Stimulated activated CD4-positive, alpha-beta T cell treated with anti-CD3 and anti-CD28 coated beads, Interleukin-2, amount 100 ng/mL, for 48 hours (primary cell): ENCODE measurements at regions not wholly inside any gene's neighbourhood (a gene's known extent, or its start where the extent isn't known, plus 50 kb on each side); places are given as distances from the start of the nearest gene placed in this dataset.

Experiments used
- DNase-seq, 2 donors: peaks; one replicate each; pipeline ENCODE4 v3.0.0-alpha.2; 2020

DNA sequence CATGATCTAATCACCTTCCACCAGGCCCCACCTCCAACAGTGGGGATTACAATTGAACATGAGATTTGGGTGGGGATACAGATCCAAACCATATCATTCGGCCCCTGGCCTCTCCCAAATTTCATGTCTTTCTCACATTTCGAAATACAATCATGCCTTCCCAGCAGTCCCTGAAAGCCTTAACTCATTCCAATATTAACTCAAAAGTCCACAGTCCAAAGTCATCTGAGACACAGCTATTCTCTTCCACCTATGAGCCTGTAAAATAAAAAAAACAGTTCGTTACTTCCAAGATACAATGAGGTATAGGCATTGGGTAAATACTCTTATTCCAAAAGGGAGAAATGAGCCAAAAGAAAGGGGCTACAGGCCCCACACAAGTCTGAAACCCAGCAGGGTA is 222.6 kb downstream of the SOD2 start:
- no peak for DNase-seq

DNA sequence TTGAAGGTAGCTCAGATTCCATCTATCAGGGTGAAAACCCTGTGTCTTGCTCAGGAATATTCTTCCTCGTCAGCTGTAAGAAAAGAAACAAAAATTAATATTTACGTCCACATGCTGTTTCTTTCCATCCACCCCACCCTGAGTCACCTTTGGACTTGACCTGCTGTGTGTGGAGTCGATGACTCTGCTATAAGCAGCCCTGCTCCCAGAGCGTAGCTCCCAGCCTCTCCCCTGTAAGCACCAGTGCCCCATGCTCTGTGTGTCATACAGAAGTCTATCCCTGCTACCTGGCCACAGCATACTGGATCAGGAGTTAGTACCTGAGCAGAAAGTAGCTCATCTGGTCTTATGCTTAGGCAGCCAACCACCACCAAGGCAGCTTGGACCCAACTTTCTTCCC is 223.6 kb downstream of the SOD2 start:
- DNase-seq: no peak

DNA sequence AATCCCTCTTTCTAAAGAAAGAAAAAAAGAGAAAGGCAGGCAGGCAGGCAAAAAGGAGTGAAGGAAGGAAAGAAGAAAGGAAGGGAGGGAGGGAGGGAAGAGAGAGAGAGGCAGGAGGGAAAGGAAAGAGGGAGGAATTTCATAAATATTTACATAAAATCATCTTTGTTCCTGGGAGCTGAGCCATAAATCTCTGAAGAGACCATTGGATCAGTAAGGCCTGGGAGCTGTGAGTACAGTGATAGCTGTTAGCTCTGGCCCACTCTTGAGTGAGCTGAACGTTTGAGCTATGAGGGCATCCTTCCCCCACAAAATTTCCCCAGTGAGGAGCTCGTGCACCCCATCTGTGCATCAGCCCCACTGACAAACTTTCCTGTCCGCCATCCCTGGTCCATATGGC is 224.0 kb downstream of the SOD2 start:
- DNase-seq: no peak

DNA sequence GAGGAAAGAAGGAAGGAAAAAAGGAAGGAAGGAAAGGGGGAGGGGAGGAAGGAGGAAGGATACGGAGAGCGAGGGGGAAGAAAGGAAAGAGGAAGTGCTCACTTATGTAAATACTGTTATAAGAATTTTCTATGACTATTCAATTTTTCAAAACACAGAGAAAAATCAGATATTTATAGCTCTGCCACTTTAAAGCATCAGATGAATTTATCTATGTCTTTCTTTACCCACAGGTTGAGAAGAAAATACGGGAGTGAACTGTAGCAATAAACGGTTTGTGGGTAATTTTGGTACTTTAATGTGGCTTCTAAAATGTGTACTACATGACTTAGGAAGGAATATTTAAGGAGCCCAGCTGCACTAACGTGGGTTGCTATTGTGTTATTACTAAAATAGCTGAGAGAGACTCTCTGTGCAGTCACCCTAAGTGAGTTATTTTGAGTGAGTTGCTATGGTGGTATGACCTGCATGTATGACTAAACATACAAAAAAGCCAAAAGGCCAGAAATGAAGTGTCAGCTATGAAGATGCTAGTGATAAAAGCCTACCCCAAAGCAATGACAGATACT is 225.5 kb downstream of the SOD2 start:
- no peak for DNase-seq

DNA sequence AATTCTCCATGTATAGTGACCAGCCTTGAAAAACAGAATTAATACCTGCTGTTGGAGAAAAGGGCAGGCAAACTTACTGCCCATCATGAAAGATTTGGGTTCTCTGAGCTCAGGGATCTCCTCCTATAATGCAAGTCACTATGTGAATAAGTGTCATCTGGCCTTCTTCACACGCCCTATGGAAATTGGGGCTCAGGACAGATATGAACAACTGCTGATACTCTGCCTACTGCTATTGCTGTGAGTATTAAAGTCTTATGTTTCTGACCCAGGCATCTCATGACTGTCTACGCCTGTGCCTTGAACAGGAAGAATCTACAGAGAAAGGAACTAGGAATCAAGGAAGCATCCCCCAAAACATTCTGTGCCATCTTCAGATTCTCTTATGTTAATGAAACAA is 226.1 kb downstream of the SOD2 start:
- DNase-seq: no peak

DNA sequence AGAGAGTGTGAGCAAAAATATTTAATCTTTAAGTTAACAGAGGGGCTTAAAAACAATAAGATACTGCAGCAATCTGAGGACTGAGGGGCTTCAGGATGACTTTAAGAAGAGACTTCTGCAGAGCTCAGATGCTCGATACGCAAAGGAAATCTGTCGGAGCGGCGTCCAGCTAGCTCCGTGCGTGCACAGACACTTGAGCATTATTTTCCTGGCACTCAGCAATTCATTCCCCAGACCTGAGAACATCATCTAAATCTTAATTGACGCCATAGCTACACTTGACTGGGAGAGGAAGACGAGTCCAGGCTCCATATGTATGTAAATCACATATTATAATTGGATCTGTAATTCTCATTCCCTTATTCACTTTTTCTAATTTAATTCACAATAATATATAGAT is 228.2 kb downstream of the SOD2 start:
- DNase-seq: no peak

DNA sequence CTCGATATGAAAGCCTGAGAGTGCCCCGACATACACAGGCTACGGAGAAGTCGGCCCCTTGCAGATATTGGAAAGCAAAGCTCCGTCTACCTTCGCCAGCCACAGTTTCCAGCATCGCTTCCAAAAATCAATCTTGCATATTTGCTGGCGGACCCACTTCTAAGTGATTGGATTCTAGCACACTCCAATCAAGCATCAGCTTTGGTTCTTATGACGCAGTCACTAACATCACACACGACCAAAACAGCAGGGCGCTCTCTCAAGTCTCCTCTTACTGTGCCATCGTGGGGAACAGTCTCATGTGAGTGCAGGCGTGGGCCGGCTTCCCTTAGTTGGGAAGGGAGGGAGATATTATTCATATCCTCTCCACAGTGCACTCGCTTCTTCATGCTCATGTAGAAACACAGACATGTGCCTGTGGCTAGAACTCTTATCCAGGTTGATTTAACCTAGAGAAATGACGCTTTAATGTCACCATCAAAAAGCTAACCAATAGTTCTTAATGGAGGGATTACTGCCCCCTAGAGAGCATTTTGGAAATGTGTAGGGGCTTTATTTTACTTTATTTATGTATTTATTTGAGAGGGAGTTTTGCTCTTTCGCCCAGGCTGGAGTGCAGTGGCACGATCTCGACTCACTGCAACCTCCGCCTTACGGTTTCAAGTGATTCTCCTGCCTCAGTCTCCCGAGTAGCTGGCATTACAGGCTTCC is 229.8 kb downstream of the SOD2 start:
- DNase-seq: no peak

DNA sequence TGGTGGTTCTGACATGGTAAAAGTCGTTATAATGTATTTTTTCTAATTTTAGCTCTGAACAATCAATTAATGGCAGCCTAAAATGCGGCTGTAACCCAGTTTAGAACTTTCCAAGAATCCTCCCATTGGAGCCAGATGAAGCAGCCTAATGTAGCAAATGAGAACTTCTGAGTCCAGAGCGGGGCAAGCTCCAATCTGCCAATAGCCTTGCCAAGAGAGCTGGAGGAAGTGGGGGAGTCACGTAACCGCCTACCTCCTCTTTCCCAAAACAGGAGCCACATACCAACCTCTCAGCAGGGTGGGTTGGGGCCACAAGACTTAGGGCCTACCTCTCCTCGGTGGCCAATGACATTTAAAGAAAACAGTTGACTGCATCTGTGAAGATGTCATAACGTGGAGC is 230.6 kb downstream of the SOD2 start:
- DNase-seq: no peak

DNA sequence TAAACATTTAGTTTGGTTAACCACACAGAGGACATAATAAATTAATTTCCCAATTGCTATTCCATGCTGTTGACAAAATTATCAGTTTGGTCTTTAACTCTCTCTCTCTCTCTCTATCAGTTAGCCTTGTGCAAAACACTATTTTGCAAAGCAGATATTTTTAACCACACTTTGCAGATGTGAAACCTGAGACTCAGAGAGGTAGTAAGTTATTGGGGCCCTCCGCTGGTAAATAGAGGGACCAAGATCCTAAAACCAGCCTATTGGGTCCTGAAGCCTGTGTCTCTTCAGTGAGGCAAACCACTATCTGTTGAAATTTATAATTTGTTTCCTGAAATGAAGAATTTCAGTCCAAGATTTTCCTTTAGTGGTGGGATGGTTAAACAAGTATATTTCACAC is 231.0 kb downstream of the SOD2 start:
- no peak for DNase-seq

DNA sequence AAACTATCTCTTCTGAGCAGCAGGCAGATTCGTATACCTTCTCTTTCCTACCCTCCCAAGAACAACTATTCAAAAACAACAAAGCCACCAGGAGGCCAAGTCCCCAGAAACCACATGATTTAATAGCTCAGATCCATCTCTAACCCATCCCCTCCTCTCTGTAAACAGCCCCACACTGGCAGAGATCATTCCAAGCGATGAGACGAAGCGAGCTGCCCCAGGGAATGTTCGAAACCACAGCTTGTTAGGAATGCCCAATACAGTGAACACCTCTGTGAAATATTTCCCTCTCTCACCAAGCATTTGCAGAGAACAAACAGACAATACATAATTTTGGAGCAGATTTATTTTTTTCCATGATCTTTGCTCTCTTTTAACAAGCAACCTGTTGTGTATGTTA is 231.8 kb downstream of the SOD2 start:
- DNase-seq: no peak

DNA sequence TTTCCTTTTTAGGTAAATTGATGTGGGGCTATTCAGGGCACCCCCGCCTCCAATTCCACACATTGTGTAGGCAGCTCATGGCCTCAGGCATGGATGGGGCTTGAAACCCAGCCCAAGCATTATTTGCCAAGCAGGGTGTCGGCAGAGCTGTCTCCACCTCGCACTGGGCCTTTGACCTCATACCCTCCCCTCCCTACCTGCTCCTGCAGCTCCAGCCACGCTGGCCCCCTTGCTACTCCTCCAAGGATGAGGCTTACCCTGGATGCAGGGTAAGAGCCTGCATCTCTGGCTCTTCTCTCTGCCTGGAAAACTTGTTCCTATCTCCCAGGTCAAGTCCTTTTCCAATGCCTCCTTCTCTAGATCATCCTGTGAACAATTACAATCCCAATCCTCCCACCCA is 232.6 kb downstream of the SOD2 start:
- DNase-seq: no peak

DNA sequence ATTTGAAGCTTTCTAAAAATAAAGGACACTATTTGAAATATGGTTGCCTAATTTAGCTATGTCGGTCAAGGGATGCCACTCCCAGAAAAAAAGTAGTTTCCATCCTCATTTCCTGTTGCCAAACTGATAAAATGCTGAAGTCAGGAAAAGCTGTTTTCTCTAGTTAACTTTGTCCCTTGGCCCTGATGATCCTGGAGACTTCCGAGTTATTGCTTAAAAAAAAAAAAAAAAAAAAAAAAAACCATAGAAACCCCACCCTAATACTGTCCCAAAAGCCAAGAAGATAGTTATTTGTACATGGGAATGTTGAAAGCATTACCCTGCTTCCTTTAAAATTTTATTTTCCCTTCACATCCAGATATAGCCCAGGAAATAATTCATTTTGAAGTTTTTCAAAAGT is 236.7 kb downstream of the SOD2 start:
- DNase-seq: no peak

DNA sequence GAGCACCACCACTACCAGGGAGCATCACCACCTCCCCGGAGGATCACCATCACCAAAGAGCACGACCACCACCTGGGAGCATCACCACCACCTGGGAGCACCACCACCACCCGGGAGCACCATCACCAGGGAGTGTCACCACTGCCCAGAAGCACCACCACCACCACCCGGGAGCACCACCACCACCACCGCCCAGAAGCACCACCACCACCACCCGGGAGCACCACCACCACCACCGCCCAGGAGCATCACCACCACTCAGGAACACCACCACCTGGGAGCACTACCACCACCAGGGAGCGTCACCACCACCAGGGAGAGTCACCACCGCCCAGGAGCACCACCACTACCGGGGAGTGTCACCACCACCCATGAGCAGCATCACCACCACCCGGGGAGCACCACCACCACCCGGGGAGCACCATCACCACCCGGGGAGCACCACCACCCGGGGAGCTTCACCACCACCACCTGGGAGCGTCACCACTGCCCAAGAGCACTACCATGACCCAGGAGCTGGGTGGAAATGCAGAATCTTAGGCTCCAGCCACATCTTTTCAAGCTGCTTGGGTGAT is 237.3 kb downstream of the SOD2 start:
- DNase-seq: no peak

DNA sequence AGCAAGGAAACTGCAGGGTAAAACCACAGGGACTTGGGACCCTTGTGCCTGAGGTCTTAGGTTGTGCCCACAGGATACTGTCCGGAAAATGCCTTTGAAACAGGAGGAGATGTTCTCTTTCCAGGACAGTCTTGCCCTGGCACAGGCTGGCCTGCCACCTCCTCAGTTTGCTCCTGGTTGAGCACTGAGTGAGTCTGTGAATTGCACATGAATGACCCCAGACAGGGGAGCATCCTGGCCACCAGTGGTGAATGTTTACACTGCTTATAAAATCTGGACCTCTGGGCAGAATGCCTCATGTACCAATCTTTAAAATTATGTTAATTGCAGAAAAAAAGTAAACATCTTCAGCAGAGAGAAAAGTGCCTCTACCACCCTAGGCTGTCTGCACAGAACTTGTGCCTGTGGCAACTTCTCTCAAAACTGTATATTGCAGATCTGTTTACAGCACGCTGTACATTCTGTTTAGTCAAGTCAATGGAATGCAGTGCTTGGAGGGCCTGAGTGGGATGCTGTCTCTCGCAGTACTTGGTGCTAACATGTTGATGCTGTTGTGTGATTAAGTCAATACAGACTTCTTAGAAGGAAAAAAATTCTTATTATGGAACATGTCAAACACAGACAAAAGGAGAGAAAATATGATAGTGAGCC is 242.1 kb downstream of the SOD2 start:
- no peak for DNase-seq

DNA sequence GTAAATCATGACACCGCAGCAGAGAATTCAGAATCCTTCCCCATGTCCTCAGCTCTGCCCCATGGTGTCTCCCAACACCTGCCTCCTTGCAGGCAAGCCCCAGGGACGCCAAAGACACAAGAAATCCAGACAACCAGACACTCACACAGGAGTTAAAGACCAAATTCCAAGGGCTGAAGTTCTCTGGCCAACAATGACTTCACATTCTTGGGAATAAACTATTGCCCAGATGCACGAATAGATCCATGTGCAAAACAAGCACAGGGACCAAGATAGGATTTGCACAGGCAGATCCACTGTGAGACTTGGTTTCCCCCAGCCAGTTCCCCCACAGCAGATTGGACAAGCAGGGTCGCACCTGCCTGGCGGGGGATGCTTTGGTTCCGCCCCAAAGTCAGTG is 246.7 kb downstream of the SOD2 start:
- no peak for DNase-seq

DNA sequence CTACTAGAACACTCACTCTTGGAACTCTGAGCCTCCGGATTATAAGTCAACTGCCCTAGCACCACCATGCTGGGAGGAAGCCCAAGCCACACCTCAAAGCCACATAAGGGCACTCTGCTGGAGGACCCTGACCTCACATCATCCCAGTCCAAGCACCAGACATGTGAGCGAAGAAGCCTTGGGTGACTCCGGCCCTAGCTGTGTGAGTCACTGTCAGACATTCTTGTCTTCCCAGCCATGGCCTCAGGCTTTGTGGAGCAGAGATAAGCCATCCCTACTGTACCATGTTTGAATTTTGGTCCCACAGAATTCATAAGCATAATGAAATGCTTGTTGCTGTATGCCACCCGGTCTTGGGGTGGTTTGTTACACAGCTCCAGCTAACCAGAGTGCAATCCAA is 247.7 kb downstream of the SOD2 start:
- DNase-seq: no peak

DNA sequence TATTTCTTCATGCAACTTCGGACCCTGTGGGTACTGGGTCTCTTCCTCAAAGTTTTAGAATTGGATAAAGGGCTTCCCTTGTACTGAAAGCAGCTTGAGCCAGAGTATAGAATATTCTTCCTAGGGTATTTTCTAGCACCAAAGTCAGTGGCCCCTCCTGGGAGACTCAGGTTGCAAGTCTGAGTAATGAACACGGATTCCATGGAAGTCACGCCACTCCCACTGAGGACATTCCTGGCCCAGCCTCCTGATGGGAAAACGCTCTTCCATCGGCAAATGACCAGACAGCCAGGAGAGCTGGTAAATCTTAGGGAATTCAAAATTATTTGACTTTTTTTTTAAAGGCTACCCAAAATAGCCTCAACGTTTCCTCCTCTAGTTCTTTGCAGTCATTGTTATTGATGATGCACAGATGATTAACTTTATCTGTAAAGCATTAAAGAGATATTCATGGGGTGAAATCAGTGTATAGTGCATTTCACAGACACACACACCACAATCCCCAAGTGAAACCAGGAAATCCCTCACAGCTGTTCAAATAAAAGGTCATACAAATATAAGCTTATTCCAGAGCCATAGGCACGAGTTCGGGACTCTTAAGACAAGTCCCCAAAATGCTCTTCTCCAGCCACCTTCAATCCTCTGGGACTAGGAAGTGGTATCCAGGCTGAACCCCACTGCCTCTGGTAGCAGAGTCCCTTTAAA is 248.8 kb downstream of the SOD2 start:
- no peak for DNase-seq

DNA sequence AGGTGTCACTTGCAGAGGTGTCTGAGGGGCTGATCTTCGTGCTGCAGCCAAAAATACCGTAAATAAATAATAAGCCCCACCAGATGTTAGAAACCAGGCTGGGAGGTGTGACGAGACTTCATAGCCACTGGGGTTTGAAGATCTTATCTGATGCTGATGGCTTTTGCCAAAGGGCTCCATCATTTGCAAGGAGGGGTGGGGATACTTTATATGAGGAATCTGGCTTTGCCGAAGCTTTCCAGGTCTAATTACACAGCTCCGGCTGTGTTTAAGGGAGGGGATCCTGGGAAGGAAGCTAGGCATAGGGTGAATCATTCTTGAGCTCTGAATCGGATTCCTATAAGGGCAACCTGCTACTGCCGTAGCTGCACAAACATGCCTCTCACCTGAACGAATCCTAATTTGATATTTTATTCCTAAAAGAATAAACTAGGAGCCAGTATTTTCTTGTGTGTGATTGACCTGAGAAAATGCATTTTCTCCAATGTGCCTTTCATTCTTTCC is 249.6 kb downstream of the SOD2 start:
- DNase-seq: no peak

DNA sequence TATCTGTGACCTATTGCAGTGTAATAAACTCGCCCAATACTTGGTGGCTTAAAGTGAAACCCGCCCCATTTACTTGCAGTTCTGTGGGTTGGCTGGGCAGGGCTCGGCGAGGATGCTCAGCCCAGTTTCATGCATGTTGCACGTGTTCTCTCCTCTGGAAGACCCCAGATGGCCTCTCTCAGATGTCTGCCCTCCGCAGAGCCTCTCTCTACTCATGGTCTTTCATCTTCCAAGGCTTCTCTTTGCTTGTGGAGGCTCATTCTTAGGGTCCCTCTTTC is 251.4 kb downstream of the SOD2 start:
- DNase-seq: no peak

DNA sequence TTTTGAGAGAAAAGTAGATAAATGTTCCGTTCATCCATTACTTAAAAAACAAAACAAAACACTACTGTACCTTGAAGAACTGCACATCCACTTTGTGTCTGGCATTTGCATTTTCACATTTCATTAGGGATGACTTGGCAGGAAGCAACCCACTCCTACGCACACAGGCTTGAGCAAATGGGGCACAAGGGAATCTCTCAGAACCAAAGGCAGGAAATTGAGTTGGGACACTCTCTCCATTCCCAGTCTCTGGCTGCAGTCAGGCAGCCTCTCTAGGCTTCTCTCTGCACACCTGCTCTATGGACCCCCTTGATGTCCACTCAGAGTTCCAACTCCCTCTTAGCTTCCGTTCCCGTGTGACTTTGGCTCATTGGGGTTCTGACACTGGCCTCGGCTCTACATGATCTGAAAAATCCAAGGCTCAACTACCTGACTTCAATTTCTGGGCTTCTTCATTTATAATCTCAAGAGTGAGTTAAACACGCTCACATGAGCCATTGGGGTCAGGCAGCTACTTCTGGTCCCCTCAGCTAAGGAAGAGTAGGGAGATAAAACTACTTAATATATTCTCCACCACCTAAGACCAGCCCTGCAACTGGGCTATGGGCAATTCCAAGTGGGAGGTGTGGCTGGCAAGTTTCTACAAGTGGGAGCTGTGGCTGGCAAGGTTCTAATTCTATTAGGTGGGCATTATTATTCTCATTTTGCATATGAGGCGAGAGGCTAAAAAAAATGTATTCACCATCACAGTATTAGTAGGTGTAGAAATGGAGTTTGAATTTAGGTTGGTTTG is 251.9 kb downstream of the SOD2 start:
- no peak for DNase-seq

DNA sequence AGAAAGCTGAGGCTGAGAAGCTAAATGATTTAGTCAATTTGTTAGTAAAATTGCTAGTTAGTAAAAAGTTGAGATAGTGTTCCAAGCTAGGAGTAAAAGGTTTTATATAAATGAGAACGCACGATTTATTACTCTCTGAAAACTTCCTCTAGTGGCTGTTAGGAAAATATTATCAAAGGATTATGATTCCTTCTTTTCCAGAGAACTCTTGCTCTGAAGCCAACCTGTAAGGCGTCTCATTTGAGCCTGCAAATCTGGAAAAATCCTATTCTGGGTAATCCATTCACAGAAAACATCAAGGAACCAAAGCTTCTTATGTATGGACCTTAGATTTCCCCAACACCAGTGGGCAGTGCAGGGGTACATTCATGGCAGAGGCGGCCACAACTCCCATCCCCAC is 252.7 kb downstream of the SOD2 start:
- DNase-seq: no peak

DNA sequence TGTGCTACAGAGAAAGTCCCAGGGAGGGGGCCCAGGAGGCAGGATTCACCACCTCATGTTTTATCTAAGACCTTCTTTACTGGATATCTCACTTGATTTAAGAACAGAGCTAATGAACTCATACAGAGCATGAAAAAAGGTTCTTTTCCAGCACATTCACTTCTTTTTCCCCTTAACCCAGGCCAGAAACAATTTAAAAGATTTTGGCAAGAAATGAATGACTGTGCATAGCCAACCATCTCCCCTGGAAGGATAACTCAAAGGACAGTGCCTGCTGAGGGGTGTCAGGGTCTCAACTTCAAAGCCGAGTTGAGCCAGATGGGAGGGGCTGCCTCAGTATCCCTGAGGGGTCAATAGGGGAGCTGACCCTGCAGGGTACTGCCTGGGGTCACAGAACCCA is 253.4 kb downstream of the SOD2 start:
- no peak for DNase-seq

DNA sequence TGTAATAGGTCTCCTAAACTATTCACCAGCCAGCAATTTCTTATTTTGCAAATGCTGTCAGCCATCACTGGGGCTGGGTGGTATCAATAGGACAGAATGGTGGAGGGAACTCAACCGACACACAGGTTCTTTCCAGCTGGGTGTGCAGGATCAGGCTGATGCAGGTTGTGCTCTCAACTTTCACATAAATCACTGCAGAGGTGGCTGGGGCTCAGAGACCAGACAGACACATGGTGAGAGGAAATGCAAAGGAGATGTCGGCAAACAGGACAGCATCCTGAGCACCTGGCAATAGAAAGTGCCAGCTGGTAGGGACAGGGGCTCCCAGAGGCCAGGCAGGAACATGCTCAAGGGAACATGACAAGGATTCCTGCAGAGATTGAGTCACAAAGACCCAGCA is 254.9 kb downstream of the SOD2 start:
- no peak for DNase-seq
